ENCODE measurements at regions not wholly inside any gene's neighbourhood (a gene's known extent, or its start where the extent isn't known, plus 50 kb on each side); places are given as distances from the start of the nearest gene placed in this dataset.

- no peak for DNase-seq (ENCODE audit: low read depth)
- H3K4me3 ChIP-seq (ENCODE audit: low read depth, low read length) = no peak overlapping the region
- TF ChIP-seq, protein P1, sequence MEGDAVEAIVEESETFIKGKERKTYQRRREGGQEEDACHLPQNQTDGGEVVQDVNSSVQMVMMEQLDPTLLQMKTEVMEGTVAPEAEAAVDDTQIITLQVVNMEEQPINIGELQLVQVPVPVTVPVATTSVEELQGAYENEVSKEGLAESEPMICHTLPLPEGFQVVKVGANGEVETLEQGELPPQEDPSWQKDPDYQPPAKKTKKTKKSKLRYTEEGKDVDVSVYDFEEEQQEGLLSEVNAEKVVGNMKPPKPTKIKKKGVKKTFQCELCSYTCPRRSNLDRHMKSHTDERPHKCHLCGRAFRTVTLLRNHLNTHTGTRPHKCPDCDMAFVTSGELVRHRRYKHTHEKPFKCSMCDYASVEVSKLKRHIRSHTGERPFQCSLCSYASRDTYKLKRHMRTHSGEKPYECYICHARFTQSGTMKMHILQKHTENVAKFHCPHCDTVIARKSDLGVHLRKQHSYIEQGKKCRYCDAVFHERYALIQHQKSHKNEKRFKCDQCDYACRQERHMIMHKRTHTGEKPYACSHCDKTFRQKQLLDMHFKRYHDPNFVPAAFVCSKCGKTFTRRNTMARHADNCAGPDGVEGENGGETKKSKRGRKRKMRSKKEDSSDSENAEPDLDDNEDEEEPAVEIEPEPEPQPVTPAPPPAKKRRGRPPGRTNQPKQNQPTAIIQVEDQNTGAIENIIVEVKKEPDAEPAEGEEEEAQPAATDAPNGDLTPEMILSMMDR (IDR thresholded peaks at IDR 0.05; ENCODE audit: control insufficient read depth, extremely low read depth, insufficient read depth) = no peak
Measured at GRCh38 chr5:5800801-5801761, 378.6 kb downstream of the ICE1 start.

- no peak for DNase-seq (ENCODE audit: low read depth)
Measured at GRCh38 chr5:5799826-5800225, 377.3 kb downstream of the ICE1 start.

GRCh38 chr5:5799229-5799628 is 376.8 kb downstream of the ICE1 start:
- DNase-seq (ENCODE audit: low read depth) = no peak

More at GRCh38 chr5:5799826-5800225, 377.3 kb downstream of the ICE1 start:
- TF ChIP-seq, protein P1 (IDR thresholded peaks at IDR 0.05; ENCODE audit: control insufficient read depth, extremely low read depth, insufficient read depth) = no peak
- H3K4me3 ChIP-seq (ENCODE audit: low read depth, low read length) = no peak overlapping the region

GRCh38 chr5:5798462-5798861 is 376.0 kb downstream of the ICE1 start:
- TF ChIP-seq, protein P1 (IDR thresholded peaks at IDR 0.05; ENCODE audit: control insufficient read depth, extremely low read depth, insufficient read depth) = no peak

More at GRCh38 chr5:5799229-5799628, 376.8 kb downstream of the ICE1 start:
- TF ChIP-seq, protein P1 (IDR thresholded peaks at IDR 0.05; ENCODE audit: control insufficient read depth, extremely low read depth, insufficient read depth) = no peak
- H3K4me3 ChIP-seq (ENCODE audit: low read depth, low read length) = no peak overlapping the region

DNA sequence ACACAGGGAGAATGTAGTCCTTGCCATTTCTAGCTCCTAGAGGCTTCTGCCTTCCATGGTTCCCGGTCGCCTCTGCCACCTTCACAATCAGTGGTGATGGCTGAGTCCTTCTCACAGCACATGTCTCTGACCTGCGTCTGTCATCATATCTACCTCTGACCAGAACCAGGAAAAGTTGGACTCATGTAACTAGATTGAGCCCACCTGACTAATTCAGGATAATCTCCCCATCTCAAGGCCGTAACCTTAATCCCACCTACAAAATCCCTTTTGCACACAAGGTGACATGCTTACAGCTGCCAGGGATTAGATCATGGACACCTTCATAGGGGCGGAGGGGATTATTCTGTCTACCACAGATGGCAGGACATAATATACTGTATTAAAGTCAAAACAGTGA is 375.6 kb downstream of the ICE1 start:
- TF ChIP-seq, protein P1 (IDR thresholded peaks at IDR 0.05; ENCODE audit: control insufficient read depth, extremely low read depth, insufficient read depth) = no peak
- DNase-seq (ENCODE audit: low read depth) = no peak
- H3K4me3 ChIP-seq (ENCODE audit: low read depth, low read length) = no peak overlapping the region

More at GRCh38 chr5:5798462-5798861, 376.0 kb downstream of the ICE1 start:
- no peak overlapping the region for H3K4me3 ChIP-seq (ENCODE audit: low read depth, low read length)
- no peak for DNase-seq (ENCODE audit: low read depth)

DNA sequence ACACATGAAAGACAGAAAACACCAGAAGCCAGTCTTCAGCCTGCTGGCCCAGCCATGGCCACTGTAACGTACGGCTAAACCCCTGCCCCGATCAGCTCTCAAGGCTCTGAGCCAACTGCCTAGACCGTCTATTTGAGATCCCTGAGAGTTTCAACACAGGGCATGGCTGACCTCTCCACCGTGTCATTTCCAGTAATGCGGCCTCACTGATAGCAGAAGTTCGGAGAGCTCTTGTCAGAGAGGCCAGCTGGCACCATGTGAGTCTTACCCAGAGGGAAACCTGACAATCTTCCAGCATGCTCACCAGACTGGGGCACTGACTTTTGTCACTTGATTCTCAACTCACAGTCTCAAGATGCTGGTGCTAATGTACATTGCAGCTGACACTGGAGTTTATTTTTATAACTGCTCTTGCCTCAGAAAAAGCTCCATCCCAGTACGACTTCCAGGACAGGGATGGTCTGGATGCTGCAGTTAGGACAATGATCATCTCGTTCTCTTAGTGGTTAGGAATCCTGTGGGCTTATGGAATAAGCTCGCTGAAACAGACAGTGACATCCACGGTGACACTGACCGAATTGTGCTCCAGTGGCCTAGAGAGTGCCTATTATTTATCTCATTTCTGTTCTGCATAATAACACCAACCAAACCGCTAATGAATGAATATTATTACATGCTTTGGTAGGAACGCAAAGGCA is 372.7 kb downstream of the ICE1 start:
- TF ChIP-seq, protein P1 (IDR thresholded peaks at IDR 0.05; ENCODE audit: control insufficient read depth, extremely low read depth, insufficient read depth) = no peak
- no peak overlapping the region for H3K4me3 ChIP-seq (ENCODE audit: low read depth, low read length)
- DNase-seq (ENCODE audit: low read depth) = no peak
